IMR-90 (cell line): ENCODE measurements at regions not wholly inside any gene's neighbourhood (a gene's known extent, or its start where the extent isn't known, plus 50 kb on each side); places are given as distances from the start of the nearest gene placed in this dataset.

Experiments
- ATAC-seq: fragments of 200-7000 bp; cut with Tn5 transposase; 2 replicates; pipeline ENCODE4 v1.9.1; 2020; ENCODE audit warnings: low read depth, mild to moderate bottlenecking, moderate library complexity
- BruUV-seq: library from RNA; stranded (reverse); fragments of 400-500 nt; replicated peaks from 2 replicates; lab custom pipeline; 2021; lab: Mats Ljungman, UMichigan
- CTCF ChIA-PET: fragments of 300-600 bp; formaldehyde crosslinking; extraction: SDS; loops from one replicate; lab custom pipeline; 2021; ENCODE audit warnings: antibody characterized with exemption; lab: Yijun Ruan, JAX
- POLR2A ChIA-PET: fragments of 300-600 bp; sonication (Branson Sonifier 250); formaldehyde crosslinking; loops from one replicate; lab custom pipeline; 2022; ENCODE audit warnings: antibody characterized with exemption; ENCODE audit not compliant: unreplicated experiment; lab: Charles Lee
- DNase-seq: peaks from one replicate; pipeline ENCODE4 v3.0.0; 2013
- H2AFZ ChIP-seq: replicated peaks from 2 replicates; pipeline ENCODE3; 2013; ENCODE audit warnings: low read length, mild to moderate bottlenecking; ENCODE audit not compliant: poor library complexity
- H2AK5ac ChIP-seq: 2 replicates; pipeline ENCODE4 v1.6.1; 2013; ENCODE audit warnings: low read depth, low read length, inconsistent platforms
- H2AK9ac ChIP-seq: replicated peaks from 2 replicates; pipeline ENCODE3; 2013; ENCODE audit warnings: mild to moderate bottlenecking, low read depth, low read length, moderate library complexity; ENCODE audit not compliant: poor library complexity
- H2BK120ac ChIP-seq: 2 replicates; pipeline ENCODE4 v1.6.1; 2013; ENCODE audit warnings: low read depth, low read length, inconsistent platforms
- H2BK15ac ChIP-seq: 3 replicates; pipeline ENCODE4 v1.6.1; 2013; ENCODE audit warnings: low read depth, low read length, inconsistent platforms
- H2BK20ac ChIP-seq: 2 replicates; pipeline ENCODE4 v1.6.1; 2013; ENCODE audit warnings: low read depth, mild to moderate bottlenecking, inconsistent platforms, low read length, moderate library complexity
- H2BK5ac ChIP-seq: 2 replicates; pipeline ENCODE4 v1.6.1; 2013; ENCODE audit warnings: mild to moderate bottlenecking, low read depth, low read length, inconsistent platforms; ENCODE audit not compliant: poor library complexity, severe bottlenecking
- H3K14ac ChIP-seq: replicated peaks from 2 replicates; pipeline ENCODE4 v1.6.1; 2013; ENCODE audit warnings: low read depth, low read length, inconsistent platforms
- H3K18ac ChIP-seq: 2 replicates; pipeline ENCODE4 v1.6.1; 2013; ENCODE audit warnings: low read depth, low read length, control low read depth
- H3K23ac ChIP-seq: 2 replicates; pipeline ENCODE4 v1.6.1; 2013; ENCODE audit warnings: low read depth, low read length, inconsistent platforms
- H3K27ac ChIP-seq: 2 replicates; pipeline ENCODE4 v1.5.1; 2013; ENCODE audit warnings: mild to moderate bottlenecking, control low read depth, low read length; ENCODE audit not compliant: insufficient read depth
- H3K27me3 ChIP-seq: 2 replicates; pipeline ENCODE4 v1.6.1; 2013; ENCODE audit warnings: low read length; ENCODE audit not compliant: control insufficient read depth, insufficient read depth
- H3K36me3 ChIP-seq: 2 replicates; pipeline ENCODE4 v1.6.1; 2013; ENCODE audit warnings: low read length, mixed read lengths; ENCODE audit not compliant: control insufficient read depth, insufficient read depth
- H3K4ac ChIP-seq: 2 replicates; pipeline ENCODE4 v1.6.1; 2013; ENCODE audit warnings: low read depth, low read length, inconsistent platforms
- H3K4me1 ChIP-seq: 2 replicates; pipeline ENCODE4 v1.6.1; 2013; ENCODE audit warnings: low read length, mixed read lengths; ENCODE audit not compliant: control insufficient read depth, insufficient read depth
- H3K4me2 ChIP-seq: 2 replicates; pipeline ENCODE4 v1.6.1; 2013; ENCODE audit warnings: low read depth, mild to moderate bottlenecking, control low read depth, low read length, moderate library complexity
- H3K4me3 ChIP-seq: 2 replicates; pipeline ENCODE4 v1.5.1; 2013; ENCODE audit warnings: low read depth, mild to moderate bottlenecking, control low read depth, low read length, moderate library complexity; ENCODE audit not compliant: insufficient read depth
- H3K56ac ChIP-seq: 2 replicates; pipeline ENCODE4 v1.6.1; 2013; ENCODE audit warnings: low read length, inconsistent platforms; ENCODE audit not compliant: insufficient read depth; ENCODE audit errors: extremely low read depth
- H3K79me1 ChIP-seq, 2 experiments: 2 replicates each; pipeline ENCODE4 v1.6.1; 2013; ENCODE audit warnings: low read length in 2 of 2, inconsistent platforms in 1 of 2, low read depth in 1 of 2
- H3K9ac ChIP-seq: 2 replicates; pipeline ENCODE4 v1.6.1; 2013; ENCODE audit warnings: low read depth, low read length, control low read depth
- H3K9me1 ChIP-seq: 2 replicates; pipeline ENCODE4 v1.6.1; 2013; ENCODE audit warnings: low read length, inconsistent platforms; ENCODE audit not compliant: insufficient read depth
- H3K9me3 ChIP-seq: 2 replicates; pipeline ENCODE4 v1.6.1; 2013; ENCODE audit warnings: low read length; ENCODE audit not compliant: control insufficient read depth, insufficient read depth
- H4K20me1 ChIP-seq: 2 replicates; pipeline ENCODE4 v1.6.1; 2013; ENCODE audit warnings: low read length, inconsistent platforms; ENCODE audit not compliant: insufficient read depth
- H4K5ac ChIP-seq: 2 replicates; pipeline ENCODE4 v1.6.1; 2013; ENCODE audit warnings: mild to moderate bottlenecking, low read depth, low read length, control low read depth
- H4K8ac ChIP-seq, 2 experiments: 2 replicates each; pipeline ENCODE4 v1.6.1; 2013; ENCODE audit warnings: low read depth in 2 of 2, low read length in 2 of 2, control low read depth in 1 of 2, inconsistent platforms in 1 of 2
- H4K91ac ChIP-seq: 2 replicates; pipeline ENCODE4 v1.6.1; 2013; ENCODE audit warnings: low read depth, low read length, inconsistent platforms; ENCODE audit not compliant: insufficient read depth
- BHLHE40 ChIP-seq: fragments of 150-350 bp; IDR thresholded peaks from 2 replicates; pipeline ENCODE4 v1.6.1; 2016; ENCODE audit warnings: mild to moderate bottlenecking, low read depth, low read length
- CEBPB ChIP-seq: IDR thresholded peaks from 2 replicates; pipeline ENCODE4 v1.6.1; 2012; ENCODE audit warnings: low read depth, low read length, improper control_type of control experiment
- CHD1 ChIP-seq: IDR thresholded peaks from 2 replicates; pipeline ENCODE4 v1.6.1; 2012; ENCODE audit warnings: low read depth, low read length, improper control_type of control experiment
- FOS ChIP-seq: fragments of 150-350 bp; IDR thresholded peaks from 2 replicates; pipeline ENCODE4 v1.6.1; 2016; ENCODE audit warnings: low read depth, low read length
- MAFK ChIP-seq: IDR thresholded peaks from 2 replicates; pipeline ENCODE4 v1.6.1; 2012; ENCODE audit warnings: low read depth, low read length, improper control_type of control experiment
- MAZ ChIP-seq: IDR thresholded peaks from 2 replicates; pipeline ENCODE4 v1.6.1; 2012; ENCODE audit warnings: low read depth, mild to moderate bottlenecking, low read length, improper control_type of control experiment, moderate library complexity, borderline replicate concordance
- MXI1 ChIP-seq: IDR thresholded peaks from 2 replicates; pipeline ENCODE4 v1.6.1; 2012; ENCODE audit warnings: low read depth, mild to moderate bottlenecking, low read length, moderate library complexity, borderline replicate concordance
- NFE2L2 ChIP-seq: fragments of 150-350 bp; IDR thresholded peaks from 2 replicates; pipeline ENCODE4 v1.6.1; 2016; ENCODE audit warnings: low read depth, mild to moderate bottlenecking, low read length
- POLR2A ChIP-seq: IDR thresholded peaks from 2 replicates; pipeline ENCODE4 v1.6.1; 2012; ENCODE audit warnings: mild to moderate bottlenecking, low read depth, low read length
- RAD21 ChIP-seq: IDR thresholded peaks from 2 replicates; pipeline ENCODE4 v1.6.1; 2012; ENCODE audit warnings: low read length, improper control_type of control experiment
- RCOR1 ChIP-seq: IDR thresholded peaks from 2 replicates; pipeline ENCODE4 v1.6.1; 2012; ENCODE audit warnings: mild to moderate bottlenecking, low read length, improper control_type of control experiment; ENCODE audit not compliant: insufficient replicate concordance
- RFX5 ChIP-seq: IDR thresholded peaks from 2 replicates; pipeline ENCODE4 v1.8.0; 2012; ENCODE audit warnings: low read depth, mild to moderate bottlenecking, low read length, moderate library complexity
- SMC3 ChIP-seq: fragments of 150-350 bp; IDR thresholded peaks from 2 replicates; pipeline ENCODE4 v1.6.1; 2016; ENCODE audit warnings: low read depth, mild to moderate bottlenecking, antibody characterized with exemption, low read length, moderate library complexity
- WGBS, 2 experiments: methylation state at CpG; one replicate each; pipeline versions ENCODE4 v1.1.5 to v1.1.7; 2013; ENCODE audit warnings: missing lambda C conversion rate in 2 of 2; ENCODE audit not compliant: insufficient read length in 1 of 2; ENCODE audit errors: extremely low coverage in 2 of 2; 5-methylcytosine and 5-hydroxymethylcytosine counted together
- dilution Hi-C: fragments of 300-500 bp; cut with HindIII; formaldehyde crosslinking; loops from one replicate; pipeline ENCODE4 v1.14.3; 2018; ENCODE audit warnings: low sequenced_read_pairs; ENCODE audit not compliant: unreplicated experiment
- in situ Hi-C: fragments of 300-500 bp; cut with MboI; formaldehyde crosslinking; loops from 3 replicates; pipeline ENCODE4 v1.14.3; 2019; ENCODE audit warnings: low sequenced_read_pairs, inconsistent platforms, mixed read lengths
- intact Hi-C: fragments of 100-400 bp; cut with micrococcal nuclease; formaldehyde crosslinking; loops from 2 replicates; pipeline ENCODE4 v1.10.0; 2022
- TF ChIP-seq, protein P1 (sequence below): fragments of 150-350 bp; IDR thresholded peaks from 2 replicates; pipeline ENCODE4 v1.6.1; 2017; ENCODE audit warnings: mild to moderate bottlenecking, antibody characterized with exemption, low read length, low read depth
- TF ChIP-seq, protein P2 (sequence below): conservative IDR thresholded peaks from 2 replicates; pipeline ENCODE4 v1.5.1; 2012; ENCODE audit warnings: mild to moderate bottlenecking, low read depth, low read length, improper control_type of control experiment
- TF ChIP-seq, protein P3 (sequence below): fragments of 150-350 bp; IDR thresholded peaks from 2 replicates; pipeline ENCODE4 v1.6.1; 2016; ENCODE audit warnings: low read depth, mild to moderate bottlenecking, low read length, moderate library complexity, borderline replicate concordance

DNA sequence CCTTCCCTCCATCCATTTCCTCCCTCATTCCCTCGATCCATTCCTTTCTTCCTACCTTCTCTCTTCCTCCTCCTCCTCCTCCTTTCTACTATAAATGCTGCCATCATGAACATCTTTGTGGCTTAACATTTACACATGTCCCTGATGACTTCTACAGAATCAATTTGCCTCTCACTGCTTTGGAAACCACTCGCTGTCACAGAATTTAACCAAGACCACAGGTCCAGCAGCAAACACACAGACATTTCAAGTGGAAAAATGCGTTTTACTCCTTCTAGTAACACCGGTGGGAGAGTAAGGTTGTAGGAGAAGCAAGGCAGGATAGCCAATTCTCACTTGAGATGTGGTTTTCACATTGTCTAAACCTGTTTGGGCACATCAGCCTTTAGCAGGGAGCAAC lies 101.4 kb upstream of the LRIG1 start:
- no peak overlapping the region for H2BK120ac ChIP-seq
- H2AK9ac ChIP-seq = no peak overlapping the region
- ChIA-PET POLR2A (no interaction called here), CTCF (no interaction called here)
- H3K14ac ChIP-seq = no peak overlapping the region
- H4K20me1 ChIP-seq = no peaks in the 10 kb centered on the region
- H3K9me3 ChIP-seq = no peaks in the 10 kb centered on the region
- no peak for TF ChIP-seq MXI1
- no peak for TF ChIP-seq RCOR1
- no peak for TF ChIP-seq NFE2L2
- no peak for TF ChIP-seq RAD21
- no peak for TF ChIP-seq FOS
- TF ChIP-seq BHLHE40 = no peak
- TF ChIP-seq RFX5 = no peak
- TF ChIP-seq SMC3 = no peak
- no peak for TF ChIP-seq MAFK
- TF ChIP-seq, protein P1, sequence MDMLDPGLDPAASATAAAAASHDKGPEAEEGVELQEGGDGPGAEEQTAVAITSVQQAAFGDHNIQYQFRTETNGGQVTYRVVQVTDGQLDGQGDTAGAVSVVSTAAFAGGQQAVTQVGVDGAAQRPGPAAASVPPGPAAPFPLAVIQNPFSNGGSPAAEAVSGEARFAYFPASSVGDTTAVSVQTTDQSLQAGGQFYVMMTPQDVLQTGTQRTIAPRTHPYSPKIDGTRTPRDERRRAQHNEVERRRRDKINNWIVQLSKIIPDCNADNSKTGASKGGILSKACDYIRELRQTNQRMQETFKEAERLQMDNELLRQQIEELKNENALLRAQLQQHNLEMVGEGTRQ = no peak
- TF ChIP-seq, protein P2, sequence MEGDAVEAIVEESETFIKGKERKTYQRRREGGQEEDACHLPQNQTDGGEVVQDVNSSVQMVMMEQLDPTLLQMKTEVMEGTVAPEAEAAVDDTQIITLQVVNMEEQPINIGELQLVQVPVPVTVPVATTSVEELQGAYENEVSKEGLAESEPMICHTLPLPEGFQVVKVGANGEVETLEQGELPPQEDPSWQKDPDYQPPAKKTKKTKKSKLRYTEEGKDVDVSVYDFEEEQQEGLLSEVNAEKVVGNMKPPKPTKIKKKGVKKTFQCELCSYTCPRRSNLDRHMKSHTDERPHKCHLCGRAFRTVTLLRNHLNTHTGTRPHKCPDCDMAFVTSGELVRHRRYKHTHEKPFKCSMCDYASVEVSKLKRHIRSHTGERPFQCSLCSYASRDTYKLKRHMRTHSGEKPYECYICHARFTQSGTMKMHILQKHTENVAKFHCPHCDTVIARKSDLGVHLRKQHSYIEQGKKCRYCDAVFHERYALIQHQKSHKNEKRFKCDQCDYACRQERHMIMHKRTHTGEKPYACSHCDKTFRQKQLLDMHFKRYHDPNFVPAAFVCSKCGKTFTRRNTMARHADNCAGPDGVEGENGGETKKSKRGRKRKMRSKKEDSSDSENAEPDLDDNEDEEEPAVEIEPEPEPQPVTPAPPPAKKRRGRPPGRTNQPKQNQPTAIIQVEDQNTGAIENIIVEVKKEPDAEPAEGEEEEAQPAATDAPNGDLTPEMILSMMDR = no peak
- TF ChIP-seq CHD1 = no peak
- TF ChIP-seq MAZ = no peak
- TF ChIP-seq, protein P3, sequence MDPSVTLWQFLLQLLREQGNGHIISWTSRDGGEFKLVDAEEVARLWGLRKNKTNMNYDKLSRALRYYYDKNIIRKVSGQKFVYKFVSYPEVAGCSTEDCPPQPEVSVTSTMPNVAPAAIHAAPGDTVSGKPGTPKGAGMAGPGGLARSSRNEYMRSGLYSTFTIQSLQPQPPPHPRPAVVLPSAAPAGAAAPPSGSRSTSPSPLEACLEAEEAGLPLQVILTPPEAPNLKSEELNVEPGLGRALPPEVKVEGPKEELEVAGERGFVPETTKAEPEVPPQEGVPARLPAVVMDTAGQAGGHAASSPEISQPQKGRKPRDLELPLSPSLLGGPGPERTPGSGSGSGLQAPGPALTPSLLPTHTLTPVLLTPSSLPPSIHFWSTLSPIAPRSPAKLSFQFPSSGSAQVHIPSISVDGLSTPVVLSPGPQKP = no peak
- TF ChIP-seq CEBPB = no peak
- TF ChIP-seq POLR2A = no peak
- no peak overlapping the region for H3K4me3 ChIP-seq
- ATAC-seq (no peak), DNase-seq (peak; percentile 42)
- no peak overlapping the region for H3K4ac ChIP-seq
- no peak overlapping the region for H3K18ac ChIP-seq
- no peak overlapping the region for H3K23ac ChIP-seq
- H3K4me1 ChIP-seq = peaks cover 3% of the 10 kb centered on the region
- no peaks in the 10 kb centered on the region for H3K79me1 ChIP-seq
- intact Hi-C loops (no loop called here), dilution Hi-C loops (no loop called here), in situ Hi-C loops (no loop called here)
- no peak overlapping the region for H2BK5ac ChIP-seq
- H4K91ac ChIP-seq = no peak overlapping the region
- H2AFZ ChIP-seq = no peak overlapping the region
- no peak overlapping the region for H3K56ac ChIP-seq
- no TSS peak for BruUV-seq
- 0 out of 3 replicates have a peak overlapping the region, but pooled peaks have one; percentile 41 for H2BK15ac ChIP-seq
- H2BK20ac ChIP-seq = no peak overlapping the region
- H4K8ac ChIP-seq = no peak overlapping the region
- H3K36me3 ChIP-seq = no peaks in the 10 kb centered on the region
- no peaks in the 10 kb centered on the region for H3K9me1 ChIP-seq
- no peak overlapping the region for H3K27ac ChIP-seq
- 100% methylated on average over 1 of the region's 4 CpGs for WGBS, 2 experiments
- no peak overlapping the region for H4K5ac ChIP-seq
- H3K9ac ChIP-seq = no peak overlapping the region
- H3K4me2 ChIP-seq = no peak overlapping the region
- H3K27me3 ChIP-seq = no peaks in the 10 kb centered on the region
- no peak overlapping the region for H2AK5ac ChIP-seq
